NB4 (cell line): ENCODE measurements at regions not wholly inside any gene's neighbourhood (a gene's known extent, or its start where the extent isn't known, plus 50 kb on each side); places are given as distances from the start of the nearest gene placed in this dataset.

Source experiments
- DNase-seq: peaks from one replicate; pipeline ENCODE4 v3.0.0; 2010; ENCODE audit warnings: low read depth
- H3K4me3 ChIP-seq: one replicate; pipeline ENCODE4 v1.5.1; 2011; ENCODE audit warnings: mild to moderate bottlenecking, low read depth, low read length, moderate library complexity
- MAX ChIP-seq: IDR thresholded peaks from 2 replicates; pipeline ENCODE4 v1.6.1; 2011; ENCODE audit warnings: low read depth, low read length
- MYC ChIP-seq: IDR thresholded peaks from 2 replicates; pipeline ENCODE4 v1.6.1; 2011; ENCODE audit warnings: low read depth, low read length
- POLR2A ChIP-seq: IDR thresholded peaks from 2 replicates; pipeline ENCODE4 v1.6.1; 2011; ENCODE audit warnings: mild to moderate bottlenecking; ENCODE audit not compliant: insufficient read length; ENCODE audit errors: extremely low read depth
- TF ChIP-seq, protein P1 (sequence below): IDR thresholded peaks from one replicate; pipeline ENCODE4 v1.5.1; 2012; ENCODE audit warnings: low read depth, low read length

DNA sequence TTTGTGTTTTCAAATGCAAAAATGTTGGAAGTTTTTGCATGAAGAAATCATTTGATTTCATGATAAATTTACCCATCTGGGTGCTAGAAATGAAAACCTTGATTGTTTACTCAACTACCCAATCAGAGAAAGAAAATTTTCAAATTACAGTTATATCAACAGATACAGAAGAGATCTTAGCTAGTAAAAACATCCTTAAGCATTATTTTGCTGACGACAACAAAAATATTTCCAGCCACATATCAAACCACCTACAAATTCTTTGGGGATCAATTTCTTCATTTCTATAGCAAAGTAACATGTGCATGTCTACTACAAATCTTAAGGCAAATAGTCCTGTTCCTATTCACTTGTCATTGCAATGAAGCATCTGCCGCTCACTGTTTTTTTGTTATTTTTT is 530.3 kb downstream of the ZIC1 start:
- TF ChIP-seq MAX (no peak), POLR2A (no peak), MYC (no peak)
- TF ChIP-seq, protein P1, sequence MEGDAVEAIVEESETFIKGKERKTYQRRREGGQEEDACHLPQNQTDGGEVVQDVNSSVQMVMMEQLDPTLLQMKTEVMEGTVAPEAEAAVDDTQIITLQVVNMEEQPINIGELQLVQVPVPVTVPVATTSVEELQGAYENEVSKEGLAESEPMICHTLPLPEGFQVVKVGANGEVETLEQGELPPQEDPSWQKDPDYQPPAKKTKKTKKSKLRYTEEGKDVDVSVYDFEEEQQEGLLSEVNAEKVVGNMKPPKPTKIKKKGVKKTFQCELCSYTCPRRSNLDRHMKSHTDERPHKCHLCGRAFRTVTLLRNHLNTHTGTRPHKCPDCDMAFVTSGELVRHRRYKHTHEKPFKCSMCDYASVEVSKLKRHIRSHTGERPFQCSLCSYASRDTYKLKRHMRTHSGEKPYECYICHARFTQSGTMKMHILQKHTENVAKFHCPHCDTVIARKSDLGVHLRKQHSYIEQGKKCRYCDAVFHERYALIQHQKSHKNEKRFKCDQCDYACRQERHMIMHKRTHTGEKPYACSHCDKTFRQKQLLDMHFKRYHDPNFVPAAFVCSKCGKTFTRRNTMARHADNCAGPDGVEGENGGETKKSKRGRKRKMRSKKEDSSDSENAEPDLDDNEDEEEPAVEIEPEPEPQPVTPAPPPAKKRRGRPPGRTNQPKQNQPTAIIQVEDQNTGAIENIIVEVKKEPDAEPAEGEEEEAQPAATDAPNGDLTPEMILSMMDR, result no peak
- DNase-seq, result no peak
- H3K4me3 ChIP-seq, result no peak overlapping the region

GRCh38 chr3:147939839-147940238 is 530.7 kb downstream of the ZIC1 start:
- no peak overlapping the region for H3K4me3 ChIP-seq
- DNase-seq, result no peak

DNA sequence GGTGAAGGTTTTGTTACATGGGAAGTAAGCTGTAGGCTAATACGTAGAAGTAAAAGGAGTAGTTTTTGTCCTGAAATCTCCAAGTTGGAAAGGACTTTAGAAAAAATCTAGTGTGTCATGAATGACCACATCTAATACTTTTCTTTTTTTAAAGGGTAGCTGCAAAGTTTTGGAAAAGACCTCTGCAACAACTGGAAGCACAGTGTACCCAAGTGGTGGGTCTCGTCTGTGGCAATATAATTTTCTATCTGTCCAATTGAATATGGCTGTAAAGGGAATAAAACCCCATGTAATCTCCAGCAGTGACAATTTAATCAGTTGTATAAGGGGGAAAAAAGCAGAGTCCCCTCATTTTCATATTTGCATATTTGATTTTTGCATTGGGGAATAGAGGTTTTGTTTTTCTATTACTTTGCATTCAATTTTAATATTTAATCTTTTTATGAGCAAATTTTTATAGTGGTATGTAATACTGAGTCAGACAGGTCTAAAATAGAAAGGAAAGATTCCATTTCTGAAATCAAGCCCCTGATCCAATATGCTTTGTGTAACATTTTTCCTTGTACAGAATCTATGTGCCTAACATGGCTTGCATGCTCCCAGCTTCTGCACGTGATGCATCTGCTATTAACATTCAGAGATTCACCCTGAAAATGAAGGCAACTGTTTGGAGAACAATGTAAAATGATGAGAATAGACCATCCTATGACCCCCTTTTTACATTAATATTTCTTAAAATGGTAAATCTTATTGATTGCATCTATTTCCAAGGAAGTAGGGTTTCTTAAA is 531.4 kb downstream of the ZIC1 start:
- TF ChIP-seq MAX (no peak), MYC (no peak), POLR2A (no peak)
- TF ChIP-seq, protein P1, result no peak
- H3K4me3 ChIP-seq, result no peak overlapping the region
- no peak for DNase-seq

More at GRCh38 chr3:147939839-147940238, 530.7 kb downstream of the ZIC1 start:
- TF ChIP-seq MYC, result no peak

DNA sequence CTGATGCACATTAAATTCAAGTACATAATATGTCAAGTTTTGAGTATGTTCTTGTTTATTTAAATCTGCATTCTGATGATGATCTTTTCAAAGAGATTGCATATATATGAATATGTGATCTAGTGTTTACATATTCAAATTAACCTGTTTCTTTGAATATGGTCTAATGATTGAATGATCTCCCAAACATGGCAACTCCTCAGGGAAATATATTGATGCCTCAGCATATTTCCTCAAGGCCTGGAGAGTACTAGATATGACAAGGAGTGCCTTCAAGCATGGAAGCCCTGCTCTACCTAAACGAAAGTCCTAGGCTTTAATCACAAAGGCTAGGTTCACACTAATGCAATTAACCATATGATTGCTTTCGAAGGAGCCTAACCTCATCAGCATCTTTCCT is 532.8 kb downstream of the ZIC1 start:
- TF ChIP-seq MAX, result no peak
- no peak for TF ChIP-seq POLR2A
- no peak for TF ChIP-seq MYC
- TF ChIP-seq, protein P1, result no peak
- no peak overlapping the region for H3K4me3 ChIP-seq
- no peak for DNase-seq

DNA sequence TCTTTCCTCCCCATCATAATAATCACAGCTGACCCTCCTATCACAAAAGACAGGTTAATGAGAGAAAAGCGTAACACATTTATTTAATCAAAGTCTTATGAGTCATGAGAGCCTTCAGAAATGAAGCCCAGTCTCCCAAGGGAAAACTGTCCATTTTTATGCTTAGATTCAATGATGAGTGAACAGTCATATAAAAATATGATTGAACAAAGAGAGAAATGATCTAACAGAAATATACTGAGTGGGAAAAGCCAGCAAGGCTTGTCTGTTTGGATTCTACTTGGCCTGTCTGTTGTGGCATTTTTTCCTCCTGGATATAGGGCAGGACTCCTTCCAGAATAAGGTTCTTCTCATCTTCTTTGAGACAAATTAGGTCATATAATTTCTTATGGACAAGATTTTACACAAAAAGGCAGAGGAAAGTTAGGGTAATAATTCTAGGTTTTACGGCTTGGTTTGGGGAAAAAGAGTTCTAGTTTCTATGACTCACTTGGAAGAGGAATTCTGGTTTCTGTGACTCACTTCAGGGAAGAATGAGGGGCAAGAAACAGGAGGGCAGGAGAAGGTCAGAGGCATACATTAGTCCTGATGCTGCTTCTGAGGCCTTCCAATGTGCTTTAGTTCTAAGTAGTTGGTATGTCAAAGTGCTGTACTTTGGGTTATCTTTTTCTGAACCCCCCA is 534.2 kb downstream of the ZIC1 start:
- DNase-seq, result no peak
- no peak for TF ChIP-seq MAX
- TF ChIP-seq, protein P1, result no peak
- TF ChIP-seq POLR2A, result no peak
- no peak for TF ChIP-seq MYC
- H3K4me3 ChIP-seq, result no peak overlapping the region

GRCh38 chr3:147945968-147946519 is 536.9 kb downstream of the ZIC1 start:
- DNase-seq, result peak; percentile 13
- TF ChIP-seq, protein P1, result no peak
- TF ChIP-seq POLR2A, result no peak
- no peak for TF ChIP-seq MYC
- TF ChIP-seq MAX, result no peak
- no peak overlapping the region for H3K4me3 ChIP-seq
